HEK293T (cell line): ENCODE measurements at regions not wholly inside any gene's neighbourhood (a gene's known extent, or its start where the extent isn't known, plus 50 kb on each side); places are given as distances from the start of the nearest gene placed in this dataset.

Source experiments
- ARNT ChIP-seq: fragments of 450-650 bp; IDR thresholded peaks from 2 replicates; pipeline ENCODE4 v1.6.1; 2017; ENCODE audit warnings: mild to moderate bottlenecking
- BHLHE40 ChIP-seq: fragments of 450-650 bp; IDR thresholded peaks from 2 replicates; pipeline ENCODE4 v1.6.1; 2016; ENCODE audit warnings: mild to moderate bottlenecking, moderate library complexity, borderline replicate concordance
- CTBP1 ChIP-seq: fragments of 450-650 bp; IDR thresholded peaks from 2 replicates; pipeline ENCODE4 v1.6.1; 2016; ENCODE audit warnings: borderline replicate concordance
- ELF4 ChIP-seq: fragments of 450-650 bp; IDR thresholded peaks from 2 replicates; pipeline ENCODE4 v1.6.1; 2017; ENCODE audit warnings: antibody characterized with exemption
- FOXA1 ChIP-seq: fragments of 450-650 bp; IDR thresholded peaks from 2 replicates; pipeline ENCODE4 v1.6.1; 2016; ENCODE audit warnings: mild to moderate bottlenecking
- FOXK2 ChIP-seq: fragments of 450-650 bp; IDR thresholded peaks from 2 replicates; pipeline ENCODE4 v1.6.1; 2016; ENCODE audit warnings: mild to moderate bottlenecking
- FOXM1 ChIP-seq: fragments of 450-650 bp; IDR thresholded peaks from 2 replicates; pipeline ENCODE4 v1.6.1; 2017; ENCODE audit warnings: mild to moderate bottlenecking, borderline replicate concordance
- LEF1 ChIP-seq: fragments of 450-650 bp; IDR thresholded peaks from 2 replicates; pipeline ENCODE4 v1.6.1; 2017; ENCODE audit warnings: mild to moderate bottlenecking, borderline replicate concordance
- NFRKB ChIP-seq: fragments of 450-650 bp; IDR thresholded peaks from 2 replicates; pipeline ENCODE4 v1.6.1; 2016; ENCODE audit warnings: mild to moderate bottlenecking, moderate library complexity
- PKNOX1 ChIP-seq: fragments of 450-650 bp; IDR thresholded peaks from 2 replicates; pipeline ENCODE4 v1.6.1; 2016
- SP1 ChIP-seq: fragments of 450-650 bp; IDR thresholded peaks from 2 replicates; pipeline ENCODE4 v1.6.1; 2017
- SUZ12 ChIP-seq: fragments of 450-650 bp; IDR thresholded peaks from 2 replicates; pipeline ENCODE4 v1.6.1; 2016; ENCODE audit warnings: mild to moderate bottlenecking
- ZNF384 ChIP-seq: fragments of 450-650 bp; IDR thresholded peaks from 2 replicates; pipeline ENCODE4 v1.6.1; 2016

- TF ChIP-seq BHLHE40: no peak
- no peak for TF ChIP-seq SUZ12
- TF ChIP-seq FOXA1: no peak
- no peak for TF ChIP-seq PKNOX1
- TF ChIP-seq FOXM1: no peak
- TF ChIP-seq FOXK2: no peak
- TF ChIP-seq ELF4: no peak
- TF ChIP-seq SP1: no peak
- TF ChIP-seq NFRKB: no peak
- TF ChIP-seq ZNF384: no peak
- no peak for TF ChIP-seq LEF1
- no peak for TF ChIP-seq ARNT
- no peak for TF ChIP-seq CTBP1
Observed at GRCh38 chr7:41326616-41327015, 376.3 kb downstream of the INHBA start.
